Hepatocyte (in vitro differentiated cells): ENCODE measurements at regions not wholly inside any gene's neighbourhood (a gene's known extent, or its start where the extent isn't known, plus 50 kb on each side); places are given as distances from the start of the nearest gene placed in this dataset.

ENCODE experiments used
- DNase-seq: peaks from one replicate; pipeline ENCODE4 v3.0.0-alpha.2; 2016; ENCODE audit warnings: low spot score
- H2AFZ ChIP-seq: fragments of 200-600 bp; sonication (generic); 2 replicates; pipeline ENCODE4 v1.6.0; 2016; ENCODE audit warnings: antibody characterized with exemption, mild to moderate bottlenecking
- H3K27ac ChIP-seq: fragments of 200-600 bp; sonication (generic); 2 replicates; pipeline ENCODE4 v1.5.1; 2016; ENCODE audit warnings: mild to moderate bottlenecking
- H3K27me3 ChIP-seq: fragments of 200-600 bp; sonication (generic); 2 replicates; pipeline ENCODE4 v1.6.1; 2016
- H3K36me3 ChIP-seq: fragments of 200-600 bp; sonication (generic); replicated peaks from 2 replicates; pipeline ENCODE4 v1.5.1; 2016; ENCODE audit warnings: low read depth; ENCODE audit not compliant: insufficient read depth
- H3K4me1 ChIP-seq: fragments of 200-600 bp; sonication (generic); 2 replicates; pipeline ENCODE4 v1.5.1; 2016; ENCODE audit warnings: mild to moderate bottlenecking, moderate library complexity; ENCODE audit not compliant: insufficient read depth
- H3K4me2 ChIP-seq: fragments of 200-600 bp; sonication (generic); 2 replicates; pipeline ENCODE4 v1.6.0; 2016
- H3K4me3 ChIP-seq: fragments of 200-600 bp; sonication (generic); 2 replicates; pipeline ENCODE4 v1.5.1; 2016; ENCODE audit warnings: mild to moderate bottlenecking
- H3K79me2 ChIP-seq: fragments of 200-600 bp; sonication (generic); 2 replicates; pipeline ENCODE4 v1.6.0; 2017; ENCODE audit warnings: mild to moderate bottlenecking
- H3K9me2 ChIP-seq: fragments of 200-600 bp; sonication (generic); replicated peaks from 2 replicates; pipeline ENCODE4 v1.6.0; 2017; ENCODE audit warnings: mild to moderate bottlenecking; ENCODE audit not compliant: insufficient read depth
- H3K9me3 ChIP-seq: fragments of 200-600 bp; sonication (generic); 2 replicates; pipeline ENCODE4 v1.5.1; 2016; ENCODE audit warnings: low read depth, mild to moderate bottlenecking
- H4K20me1 ChIP-seq: fragments of 200-600 bp; sonication (generic); 2 replicates; pipeline ENCODE4 v1.6.0; 2016; ENCODE audit warnings: mild to moderate bottlenecking; ENCODE audit not compliant: insufficient read depth, poor library complexity, severe bottlenecking
- CTCF ChIP-seq: fragments of 200-600 bp; sonication (generic); IDR thresholded peaks from 2 replicates; pipeline ENCODE4 v1.5.1; 2016; ENCODE audit warnings: antibody characterized with exemption, mild to moderate bottlenecking; ENCODE audit not compliant: poor library complexity
- EZH2 ChIP-seq: fragments of 200-600 bp; sonication (generic); IDR thresholded peaks from 2 replicates; pipeline ENCODE4 v1.6.1; 2016; ENCODE audit warnings: antibody characterized with exemption, mild to moderate bottlenecking, borderline replicate concordance
- EZH2phosphoT487 ChIP-seq: fragments of 200-600 bp; sonication (generic); IDR thresholded peaks from one replicate; pipeline ENCODE4 v1.6.1; 2018; ENCODE audit warnings: antibody characterized with exemption, mild to moderate bottlenecking, low read depth, moderate library complexity; ENCODE audit not compliant: unreplicated experiment, severe bottlenecking
- WGBS: methylation state at CpG from one replicate; pipeline ENCODE4 v1.1.6; 2016; ENCODE audit warnings: low lambda C conversion rate; ENCODE audit errors: missing lambda C conversion rate; 5-methylcytosine and 5-hydroxymethylcytosine counted together

GRCh38 chr10:78868048-78868447 is 200.7 kb upstream of the ZMIZ1 start:
- H3K27ac ChIP-seq, result no peak overlapping the region
- 97% methylated on average over 2 of the region's 3 CpGs for WGBS
- H3K4me3 ChIP-seq, result no peak overlapping the region
- no peak for TF ChIP-seq EZH2phosphoT487
- TF ChIP-seq EZH2, result no peak
- no peak for TF ChIP-seq CTCF
- no peaks in the 10 kb centered on the region for H3K4me1 ChIP-seq
- no peaks in the 10 kb centered on the region for H3K9me2 ChIP-seq
- no peaks in the 10 kb centered on the region for H3K27me3 ChIP-seq
- H3K36me3 ChIP-seq, result no peaks in the 10 kb centered on the region
- H3K9me3 ChIP-seq, result no peaks in the 10 kb centered on the region
- no peaks in the 10 kb centered on the region for H3K79me2 ChIP-seq
- H3K4me2 ChIP-seq, result no peak overlapping the region
- DNase-seq, result no peak
- no peak overlapping the region for H2AFZ ChIP-seq
- no peaks in the 10 kb centered on the region for H4K20me1 ChIP-seq

- Histone ChIP-seq H3K4me3 (no peak overlapping the region), H3K9me3 (no peaks in the 10 kb centered on the region), H3K79me2 (no peaks in the 10 kb centered on the region), H3K27me3 (no peaks in the 10 kb centered on the region), H3K9me2 (no peaks in the 10 kb centered on the region), H3K4me1 (no peaks in the 10 kb centered on the region), H2AFZ (no peak overlapping the region), H4K20me1 (no peaks in the 10 kb centered on the region), H3K4me2 (no peak overlapping the region), H3K36me3 (no peaks in the 10 kb centered on the region), H3K27ac (no peak overlapping the region)
- TF ChIP-seq EZH2phosphoT487 (no peak), EZH2 (no peak), CTCF (no peak)
- WGBS, result 97% methylated on average over 5 of the region's 5 CpGs
- no peak for DNase-seq
These were observed 200.3 kb upstream of the ZMIZ1 start for GRCh38 chr10:78868456-78868855.

GRCh38 chr10:78868861-78869260 is 199.9 kb upstream of the ZMIZ1 start:
- TF ChIP-seq CTCF, result no peak
- H3K79me2 ChIP-seq, result no peaks in the 10 kb centered on the region
- no peaks in the 10 kb centered on the region for H3K9me3 ChIP-seq
- no peaks in the 10 kb centered on the region for H3K36me3 ChIP-seq
- no peak overlapping the region for H3K4me3 ChIP-seq
- no peaks in the 10 kb centered on the region for H3K9me2 ChIP-seq
- H4K20me1 ChIP-seq, result no peaks in the 10 kb centered on the region
- H3K4me2 ChIP-seq, result no peak overlapping the region
- H3K27ac ChIP-seq, result no peak overlapping the region
- H3K4me1 ChIP-seq, result no peaks in the 10 kb centered on the region
- H3K27me3 ChIP-seq, result no peaks in the 10 kb centered on the region
- H2AFZ ChIP-seq, result no peak overlapping the region
- no peak for DNase-seq
- WGBS, result 92% methylated on average over 7 of the region's 7 CpGs
